Nephron progenitor cell (in vitro differentiated cells): ENCODE measurements at regions not wholly inside any gene's neighbourhood (a gene's known extent, or its start where the extent isn't known, plus 50 kb on each side); places are given as distances from the start of the nearest gene placed in this dataset.

ENCODE experiments used
- DNase-seq: peaks from one replicate; pipeline ENCODE4 v3.0.0; 2021
- H3K27ac Mint-ChIP-seq: 2 replicates; pipeline ENCODE4 v1.8.0; 2021; ENCODE audit warnings: mild to moderate bottlenecking, moderate library complexity, mixed read lengths
- H3K27me3 Mint-ChIP-seq: 2 replicates; pipeline ENCODE4 v1.8.0; 2021; ENCODE audit warnings: mild to moderate bottlenecking, low read depth, mixed read lengths; ENCODE audit not compliant: poor library complexity
- H3K36me3 Mint-ChIP-seq: 2 replicates; pipeline ENCODE4 v1.8.0; 2021; ENCODE audit warnings: low read depth, mixed read lengths
- H3K4me1 Mint-ChIP-seq: 2 replicates; pipeline ENCODE4 v1.8.0; 2021; ENCODE audit warnings: mixed read lengths
- H3K4me3 Mint-ChIP-seq: 2 replicates; pipeline ENCODE4 v1.8.0; 2021; ENCODE audit warnings: mild to moderate bottlenecking, moderate library complexity, mixed read lengths
- H3K9me3 Mint-ChIP-seq: 2 replicates; pipeline ENCODE4 v1.8.0; 2021; ENCODE audit warnings: mild to moderate bottlenecking, moderate library complexity, mixed read lengths
- TF ChIP-seq, protein P1 (sequence below): fragments of 200-600 bp; sonication (generic); IDR thresholded peaks from 2 replicates; pipeline ENCODE4 v1.5.0; 2021; ENCODE audit warnings: antibody characterized with exemption

DNA sequence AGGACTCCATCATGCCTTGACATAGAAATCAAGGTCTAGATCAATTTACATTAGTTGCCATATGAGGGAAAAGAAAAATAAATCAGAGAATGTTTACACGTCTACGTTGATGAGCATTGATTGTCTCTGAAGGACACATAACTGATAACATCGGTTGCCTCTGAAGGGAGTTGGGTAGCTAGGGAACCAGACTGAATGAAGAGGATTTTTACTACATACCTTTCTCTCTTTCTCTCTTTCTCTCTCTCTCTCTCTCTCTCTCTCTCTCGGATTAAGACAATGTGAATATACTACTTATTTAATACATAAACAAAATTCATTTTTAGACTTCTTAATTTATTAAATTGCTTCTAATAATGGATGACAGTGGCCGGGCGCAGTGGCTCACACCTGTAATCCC lies 118.4 kb upstream of the DAPK1 start:
- H3K27ac Mint-ChIP-seq = no peak overlapping the region
- TF ChIP-seq, protein P1, sequence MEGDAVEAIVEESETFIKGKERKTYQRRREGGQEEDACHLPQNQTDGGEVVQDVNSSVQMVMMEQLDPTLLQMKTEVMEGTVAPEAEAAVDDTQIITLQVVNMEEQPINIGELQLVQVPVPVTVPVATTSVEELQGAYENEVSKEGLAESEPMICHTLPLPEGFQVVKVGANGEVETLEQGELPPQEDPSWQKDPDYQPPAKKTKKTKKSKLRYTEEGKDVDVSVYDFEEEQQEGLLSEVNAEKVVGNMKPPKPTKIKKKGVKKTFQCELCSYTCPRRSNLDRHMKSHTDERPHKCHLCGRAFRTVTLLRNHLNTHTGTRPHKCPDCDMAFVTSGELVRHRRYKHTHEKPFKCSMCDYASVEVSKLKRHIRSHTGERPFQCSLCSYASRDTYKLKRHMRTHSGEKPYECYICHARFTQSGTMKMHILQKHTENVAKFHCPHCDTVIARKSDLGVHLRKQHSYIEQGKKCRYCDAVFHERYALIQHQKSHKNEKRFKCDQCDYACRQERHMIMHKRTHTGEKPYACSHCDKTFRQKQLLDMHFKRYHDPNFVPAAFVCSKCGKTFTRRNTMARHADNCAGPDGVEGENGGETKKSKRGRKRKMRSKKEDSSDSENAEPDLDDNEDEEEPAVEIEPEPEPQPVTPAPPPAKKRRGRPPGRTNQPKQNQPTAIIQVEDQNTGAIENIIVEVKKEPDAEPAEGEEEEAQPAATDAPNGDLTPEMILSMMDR = no peak
- peaks cover 8% of the 10 kb centered on the region for H3K27me3 Mint-ChIP-seq
- H3K36me3 Mint-ChIP-seq = no peaks in the 10 kb centered on the region
- no peaks in the 10 kb centered on the region for H3K9me3 Mint-ChIP-seq
- peaks cover 16% of the 10 kb centered on the region for H3K4me1 Mint-ChIP-seq
- H3K4me3 Mint-ChIP-seq = no peak overlapping the region
- DNase-seq = no peak

- TF ChIP-seq, protein P1 = no peak
- H3K36me3 Mint-ChIP-seq = no peaks in the 10 kb centered on the region
- H3K27ac Mint-ChIP-seq = no peak overlapping the region
- peaks cover 6% of the 10 kb centered on the region for H3K27me3 Mint-ChIP-seq
- H3K4me3 Mint-ChIP-seq = no peak overlapping the region
- peaks cover 14% of the 10 kb centered on the region for H3K4me1 Mint-ChIP-seq
- no peak for DNase-seq
- no peaks in the 10 kb centered on the region for H3K9me3 Mint-ChIP-seq
Observed at GRCh38 chr9:87381050-87381711, 116.5 kb upstream of the DAPK1 start.

GRCh38 chr9:87381746-87382145 lies 115.9 kb upstream of the DAPK1 start:
- H3K36me3 Mint-ChIP-seq = no peaks in the 10 kb centered on the region
- no peak overlapping the region for H3K27ac Mint-ChIP-seq
- H3K9me3 Mint-ChIP-seq = no peaks in the 10 kb centered on the region
- no peak overlapping the region for H3K4me3 Mint-ChIP-seq
- TF ChIP-seq, protein P1 = no peak
- DNase-seq = no peak
- H3K27me3 Mint-ChIP-seq = peaks cover 3% of the 10 kb centered on the region
- H3K4me1 Mint-ChIP-seq = peaks cover 14% of the 10 kb centered on the region

- H3K27me3 Mint-ChIP-seq = peaks cover 3% of the 10 kb centered on the region
- H3K9me3 Mint-ChIP-seq = no peaks in the 10 kb centered on the region
- no peak overlapping the region for H3K27ac Mint-ChIP-seq
- no peak overlapping the region for H3K4me3 Mint-ChIP-seq
- DNase-seq = no peak
- H3K4me1 Mint-ChIP-seq = peaks cover 14% of the 10 kb centered on the region
- TF ChIP-seq, protein P1 = no peak
- H3K36me3 Mint-ChIP-seq = no peaks in the 10 kb centered on the region
Observed at GRCh38 chr9:87382900-87383299, 114.8 kb upstream of the DAPK1 start.

DNA sequence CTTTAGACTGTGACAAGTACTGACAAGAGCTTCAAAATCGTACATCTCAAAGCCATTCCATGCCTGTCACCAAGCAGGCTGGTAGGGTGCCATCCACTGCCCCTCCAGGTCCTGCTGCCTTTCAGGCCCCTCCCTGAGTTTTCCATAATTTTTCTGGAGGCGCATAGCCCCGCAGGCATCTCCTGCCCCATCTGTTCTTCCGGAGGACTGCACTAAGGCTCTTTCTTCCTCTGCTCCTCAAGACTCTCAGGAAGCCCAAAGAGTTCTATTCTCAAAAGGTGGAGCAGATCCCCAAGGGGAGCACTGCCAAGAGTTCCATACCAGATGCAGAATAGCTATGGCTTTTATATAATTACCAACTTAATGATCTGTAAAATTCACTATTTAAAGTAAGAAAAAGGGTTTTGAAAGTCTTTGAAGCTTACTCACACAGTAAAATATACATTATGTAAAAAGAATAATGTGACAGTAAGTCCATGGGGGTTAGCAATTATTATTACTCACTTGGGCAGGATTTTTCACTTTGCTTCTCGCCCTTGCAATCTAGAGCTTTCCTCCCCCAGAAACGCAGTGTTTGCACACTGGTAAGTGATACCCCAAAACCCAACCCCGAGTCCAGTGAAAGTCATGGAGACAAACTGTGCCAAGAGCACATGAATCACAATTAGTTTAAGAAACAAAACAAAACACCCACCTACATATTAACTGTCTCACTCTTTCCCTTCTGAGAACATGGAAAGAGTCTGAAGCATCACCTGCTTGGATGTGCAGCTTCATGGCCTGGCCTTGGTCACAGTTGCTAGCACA lies 114.1 kb upstream of the DAPK1 start:
- TF ChIP-seq, protein P1 = no peak
- Mint-ChIP-seq H3K4me3 (no peak overlapping the region), H3K27me3 (peaks cover 3% of the 10 kb centered on the region), H3K27ac (no peak overlapping the region), H3K4me1 (peaks cover 14% of the 10 kb centered on the region), H3K36me3 (no peaks in the 10 kb centered on the region), H3K9me3 (no peaks in the 10 kb centered on the region)
- DNase-seq = no peak
